Neural crest cell (in vitro differentiated cells): ENCODE measurements at regions not wholly inside any gene's neighbourhood (a gene's known extent, or its start where the extent isn't known, plus 50 kb on each side); places are given as distances from the start of the nearest gene placed in this dataset.

Source experiments
- DNase-seq: peaks from one replicate; pipeline ENCODE4 v3.0.0; 2021; ENCODE audit warnings: low read depth, mixed read lengths, low spot score
- H3K27ac Mint-ChIP-seq: one replicate; pipeline ENCODE4 v1.8.0; 2021; ENCODE audit warnings: mild to moderate bottlenecking, mixed read lengths; ENCODE audit not compliant: unreplicated experiment
- H3K27me3 Mint-ChIP-seq: 2 replicates; pipeline ENCODE4 v1.8.0; 2021; ENCODE audit warnings: low read depth, mild to moderate bottlenecking, mixed read lengths
- H3K36me3 Mint-ChIP-seq: 2 replicates; pipeline ENCODE4 v1.8.0; 2021; ENCODE audit warnings: low read depth, mild to moderate bottlenecking, mixed read lengths
- H3K4me1 Mint-ChIP-seq: 2 replicates; pipeline ENCODE4 v1.8.0; 2021; ENCODE audit warnings: mixed read lengths
- H3K4me3 Mint-ChIP-seq: one replicate; pipeline ENCODE4 v1.8.0; 2021; ENCODE audit warnings: mild to moderate bottlenecking, mixed read lengths
- H3K9me3 Mint-ChIP-seq: 2 replicates; pipeline ENCODE4 v1.8.0; 2021; ENCODE audit warnings: mixed read lengths
- CTCF ChIP-seq: fragments of 200-600 bp; sonication (generic); conservative IDR thresholded peaks from 2 replicates; pipeline ENCODE4 v1.5.0; 2021; ENCODE audit warnings: antibody characterized with exemption, mild to moderate bottlenecking

GRCh38 chr5:67451640-67452279 lies 255.2 kb upstream of the CD180 start:
- Mint-ChIP-seq H3K4me1 (peaks cover 3% of the 10 kb centered on the region), H3K27ac (no peak overlapping the region), H3K36me3 (peaks cover 6% of the 10 kb centered on the region), H3K9me3 (peaks cover 11% of the 10 kb centered on the region), H3K4me3 (no peak overlapping the region), H3K27me3 (no peaks in the 10 kb centered on the region)
- DNase-seq, result no peak
- TF ChIP-seq CTCF, result no peak

GRCh38 chr5:67447732-67448131 lies 251.1 kb upstream of the CD180 start:
- H3K36me3 Mint-ChIP-seq, result peaks cover 11% of the 10 kb centered on the region

GRCh38 chr5:67437905-67438845 lies 241.6 kb upstream of the CD180 start:
- H3K27me3 Mint-ChIP-seq, result no peaks in the 10 kb centered on the region
- peaks cover 2% of the 10 kb centered on the region for H3K36me3 Mint-ChIP-seq
- H3K27ac Mint-ChIP-seq, result no peak overlapping the region
- peaks cover 5% of the 10 kb centered on the region for H3K4me1 Mint-ChIP-seq
- no peak for DNase-seq
- no peak overlapping the region for H3K4me3 Mint-ChIP-seq
- peaks cover 3% of the 10 kb centered on the region for H3K9me3 Mint-ChIP-seq
- TF ChIP-seq CTCF, result no peak

More at GRCh38 chr5:67447732-67448131, 251.1 kb upstream of the CD180 start:
- no peak for TF ChIP-seq CTCF
- Mint-ChIP-seq H3K4me1 (peaks cover 3% of the 10 kb centered on the region), H3K9me3 (peaks cover 20% of the 10 kb centered on the region), H3K27me3 (no peaks in the 10 kb centered on the region), H3K4me3 (no peak overlapping the region), H3K27ac (no peak overlapping the region)
- DNase-seq, result no peak

- no peak for DNase-seq
- Mint-ChIP-seq H3K27me3 (no peaks in the 10 kb centered on the region), H3K27ac (no peak overlapping the region), H3K9me3 (peaks cover 3% of the 10 kb centered on the region), H3K36me3 (peaks cover 2% of the 10 kb centered on the region), H3K4me1 (peaks cover 12% of the 10 kb centered on the region), H3K4me3 (no peak overlapping the region)
- no peak for TF ChIP-seq CTCF
Measured at GRCh38 chr5:67435032-67435431, 238.4 kb upstream of the CD180 start.

- Mint-ChIP-seq H3K27me3 (no peaks in the 10 kb centered on the region), H3K4me3 (no peak overlapping the region), H3K27ac (no peak overlapping the region)
Measured at GRCh38 chr5:67434466-67434865, 237.9 kb upstream of the CD180 start.

More at GRCh38 chr5:67434466-67434865, 237.9 kb upstream of the CD180 start:
- no peak for TF ChIP-seq CTCF
- DNase-seq, result no peak
- H3K36me3 Mint-ChIP-seq, result peaks cover 2% of the 10 kb centered on the region
- H3K4me1 Mint-ChIP-seq, result peaks cover 12% of the 10 kb centered on the region
- peaks cover 3% of the 10 kb centered on the region for H3K9me3 Mint-ChIP-seq
